ENCODE measurements at regions not wholly inside any gene's neighbourhood (a gene's known extent, or its start where the extent isn't known, plus 50 kb on each side); places are given as distances from the start of the nearest gene placed in this dataset.

- intact Hi-C loops (cut with DNase I; ENCODE audit: low total_unique reads): no loop called here
- peak in 1 of 2 donors; percentile 45 for DNase-seq
- Histone ChIP-seq H3K27ac (peak overlapping the region; percentile 55 to 62), H3K4me3 (no peak overlapping the region), H3K9me3 (no peaks in the 10 kb centered on the region), H3K27me3 (no peaks in the 10 kb centered on the region), H3K36me3 (no peaks in the 10 kb centered on the region), H3K4me1 (peaks cover 0 to 21% of the 10 kb centered on the region in 2 donors)
- no peak for TF ChIP-seq POLR2A (IDR thresholded peaks at IDR 0.05)
- no peak for TF ChIP-seq CTCF (IDR thresholded peaks at IDR 0.05)
These were observed 123.9 kb downstream of the RDH14 start for GRCh38 chr2:18436503-18437005.

GRCh38 chr2:18435426-18436037, 124.9 kb downstream of the RDH14 start:
- intact Hi-C loops (cut with DNase I; ENCODE audit: low total_unique reads): no loop called here
- Histone ChIP-seq H3K4me1 (peaks cover 0 to 21% of the 10 kb centered on the region in 2 donors), H3K36me3 (no peaks in the 10 kb centered on the region), H3K4me3 (no peak overlapping the region), H3K27ac (peak overlapping the region; percentile 55 to 62), H3K9me3 (no peaks in the 10 kb centered on the region), H3K27me3 (no peaks in the 10 kb centered on the region)
- peak in 1 of 2 donors; percentile 50 for DNase-seq
- TF ChIP-seq CTCF (IDR thresholded peaks at IDR 0.05) (peak; percentile 48 to 62 (median 56)), POLR2A (IDR thresholded peaks at IDR 0.05) (no peak)

- Histone ChIP-seq H3K27me3 (no peaks in the 10 kb centered on the region), H3K4me1 (peaks cover 0 to 18% of the 10 kb centered on the region in 2 donors), H3K27ac (no peak overlapping the region), H3K36me3 (no peaks in the 10 kb centered on the region), H3K9me3 (no peaks in the 10 kb centered on the region), H3K4me3 (no peak overlapping the region)
- intact Hi-C loops (cut with DNase I; ENCODE audit: low total_unique reads): no loop called here
- no peak for TF ChIP-seq POLR2A (IDR thresholded peaks at IDR 0.05)
- TF ChIP-seq CTCF (IDR thresholded peaks at IDR 0.05): no peak
- no peak for DNase-seq
These were observed 126.6 kb downstream of the RDH14 start for GRCh38 chr2:18433872-18434271.

- no peak for DNase-seq
- Histone ChIP-seq H3K4me3 (no peak overlapping the region), H3K4me1 (peaks cover 0 to 18% of the 10 kb centered on the region in 2 donors), H3K9me3 (no peaks in the 10 kb centered on the region), H3K27me3 (no peaks in the 10 kb centered on the region), H3K36me3 (no peaks in the 10 kb centered on the region), H3K27ac (no peak overlapping the region)
- intact Hi-C loops (cut with DNase I; ENCODE audit: low total_unique reads): no loop called here
- TF ChIP-seq POLR2A (IDR thresholded peaks at IDR 0.05) (no peak), CTCF (IDR thresholded peaks at IDR 0.05) (no peak)
These were observed 127.5 kb downstream of the RDH14 start for GRCh38 chr2:18432999-18433398.

GRCh38 chr2:18430996-18431748, 129.3 kb downstream of the RDH14 start:
- intact Hi-C loops (cut with DNase I; ENCODE audit: low total_unique reads): no loop called here

More at GRCh38 chr2:18430996-18431748, 129.3 kb downstream of the RDH14 start:
- Histone ChIP-seq H3K36me3 (no peaks in the 10 kb centered on the region), H3K9me3 (no peaks in the 10 kb centered on the region), H3K27me3 (no peaks in the 10 kb centered on the region), H3K4me1 (peaks cover 0 to 7% of the 10 kb centered on the region in 2 donors), H3K4me3 (no peak overlapping the region), H3K27ac (no peak overlapping the region)
- TF ChIP-seq CTCF (IDR thresholded peaks at IDR 0.05) (no peak), POLR2A (IDR thresholded peaks at IDR 0.05) (no peak)
- DNase-seq: no peak
